ENCODE measurements at regions not wholly inside any gene's neighbourhood (a gene's known extent, or its start where the extent isn't known, plus 50 kb on each side); places are given as distances from the start of the nearest gene placed in this dataset.
"Not testable (repeated sequence)": the region's sequence is repeated elsewhere in the genome, so short reads cannot be mapped to it uniquely, and the experiment has no call there.

GRCh38 chr12:119931402-119931801 is 54.3 kb upstream of the CIT start:
- no peak for DNase-seq (ENCODE audit: low read depth in 2 of 2)

- no peak for DNase-seq (ENCODE audit: low read depth in 2 of 2)
These were observed 55.8 kb upstream of the CIT start for GRCh38 chr12:119932921-119933320.

- DNase-seq (ENCODE audit: low read depth in 2 of 2): not testable (repeated sequence)
These were observed 54.3 kb upstream of the BICDL1 start for GRCh38 chr12:119934780-119935179.

- no peak for DNase-seq (ENCODE audit: low read depth in 2 of 2)
These were observed 52.2 kb upstream of the BICDL1 start for GRCh38 chr12:119936705-119937311.

- DNase-seq (ENCODE audit: low read depth in 2 of 2): peak; percentile 45 to 59
These were observed 50.9 kb upstream of the BICDL1 start for GRCh38 chr12:119938049-119938667.
